HG03575 (cell line): ENCODE measurements at regions not wholly inside any gene's neighbourhood (a gene's known extent, or its start where the extent isn't known, plus 50 kb on each side); places are given as distances from the start of the nearest gene placed in this dataset.
"Not testable (repeated sequence)": the region's sequence is repeated elsewhere in the genome, so short reads cannot be mapped to it uniquely, and the experiment has no call there.

ENCODE experiments used
- ATAC-seq: cut with Tn5 transposase; IDR thresholded peaks from one replicate; pipeline ENCODE4 v1.9.1; 2021; ENCODE audit not compliant: unreplicated experiment, insufficient number of reproducible peaks, low FRiP score; ENCODE audit errors: extremely low read depth

- no peak for ATAC-seq
These were observed 131.1 kb upstream of the ZNF536 start for GRCh38 chr19:30240904-30241695.

- ATAC-seq = no peak
These were observed 127.7 kb upstream of the ZNF536 start for GRCh38 chr19:30244533-30244932.

GRCh38 chr19:30245401-30246039 is 126.7 kb upstream of the ZNF536 start:
- ATAC-seq = no peak

GRCh38 chr19:30249911-30250310 is 122.3 kb upstream of the ZNF536 start:
- ATAC-seq = no peak

- no peak for ATAC-seq
These were observed 120.0 kb upstream of the ZNF536 start for GRCh38 chr19:30252214-30252613.

GRCh38 chr19:30253581-30253996 is 118.6 kb upstream of the ZNF536 start:
- ATAC-seq = no peak

GRCh38 chr19:30254158-30254557 is 118.0 kb upstream of the ZNF536 start:
- no peak for ATAC-seq

GRCh38 chr19:30254789-30255188 is 117.4 kb upstream of the ZNF536 start:
- no peak for ATAC-seq

GRCh38 chr19:30255791-30256495 is 116.2 kb upstream of the ZNF536 start:
- ATAC-seq = no peak

GRCh38 chr19:30256496-30256850 is 115.7 kb upstream of the ZNF536 start:
- ATAC-seq = no peak

GRCh38 chr19:30263830-30264381 is 108.3 kb upstream of the ZNF536 start:
- no peak for ATAC-seq

GRCh38 chr19:30265918-30266317 is 106.3 kb upstream of the ZNF536 start:
- not testable (repeated sequence) for ATAC-seq

GRCh38 chr19:30266687-30267086 is 105.5 kb upstream of the ZNF536 start:
- ATAC-seq = no peak

GRCh38 chr19:30267332-30267731 is 104.9 kb upstream of the ZNF536 start:
- no peak for ATAC-seq

GRCh38 chr19:30268601-30269000 is 103.6 kb upstream of the ZNF536 start:
- no peak for ATAC-seq

GRCh38 chr19:30269638-30270037 is 102.5 kb upstream of the ZNF536 start:
- no peak for ATAC-seq

GRCh38 chr19:30271816-30272215 is 100.4 kb upstream of the ZNF536 start:
- no peak for ATAC-seq

- ATAC-seq = no peak
These were observed 99.6 kb upstream of the ZNF536 start for GRCh38 chr19:30272554-30272953.

- ATAC-seq = no peak
These were observed 99.0 kb upstream of the ZNF536 start for GRCh38 chr19:30273184-30273583.

GRCh38 chr19:30274987-30275386 is 97.2 kb upstream of the ZNF536 start:
- no peak for ATAC-seq
